Ishikawa (cell line): ENCODE measurements at regions not wholly inside any gene's neighbourhood (a gene's known extent, or its start where the extent isn't known, plus 50 kb on each side); places are given as distances from the start of the nearest gene placed in this dataset.

Source experiments
- CEBPB ChIP-seq: IDR thresholded peaks from 2 replicates; pipeline ENCODE4 v1.6.1; 2012
- CREB1 ChIP-seq: IDR thresholded peaks from 2 replicates; pipeline ENCODE4 v1.6.1; 2012; ENCODE audit warnings: low read depth
- EGR1 ChIP-seq: IDR thresholded peaks from 2 replicates; pipeline ENCODE4 v1.6.1; 2012
- EP300 ChIP-seq: IDR thresholded peaks from 2 replicates; pipeline ENCODE4 v1.6.1; 2012; ENCODE audit warnings: borderline replicate concordance
- FOXM1 ChIP-seq: IDR thresholded peaks from 2 replicates; pipeline ENCODE4 v1.6.1; 2012; ENCODE audit warnings: low read depth, borderline replicate concordance
- MAX ChIP-seq: IDR thresholded peaks from 2 replicates; pipeline ENCODE4 v1.6.1; 2012
- NFIC ChIP-seq: IDR thresholded peaks from 2 replicates; pipeline ENCODE4 v1.6.1; 2012
- RAD21 ChIP-seq: IDR thresholded peaks from 2 replicates; pipeline ENCODE4 v1.6.1; 2012; ENCODE audit warnings: low read depth
- REST ChIP-seq: IDR thresholded peaks from 2 replicates; pipeline ENCODE4 v1.6.1; 2012; ENCODE audit warnings: low read depth, mild to moderate bottlenecking
- TAF1 ChIP-seq: IDR thresholded peaks from 2 replicates; pipeline ENCODE4 v1.6.1; 2012; ENCODE audit warnings: low read depth, mild to moderate bottlenecking
- TCF12 ChIP-seq: IDR thresholded peaks from 2 replicates; pipeline ENCODE4 v1.6.1; 2012; ENCODE audit warnings: low read depth
- TEAD4 ChIP-seq: IDR thresholded peaks from 2 replicates; pipeline ENCODE4 v1.6.1; 2012
- USF1 ChIP-seq: IDR thresholded peaks from 2 replicates; pipeline ENCODE4 v1.6.1; 2012
- YY1 ChIP-seq: IDR thresholded peaks from 2 replicates; pipeline ENCODE4 v1.6.1; 2012; ENCODE audit warnings: low read depth
- ZBTB7A ChIP-seq: IDR thresholded peaks from 2 replicates; pipeline ENCODE4 v1.6.1; 2012; ENCODE audit warnings: low read depth

GRCh38 chr11:32028201-32028600 is 62.7 kb upstream of the RCN1 start:
- TF ChIP-seq EP300 (no peak), NFIC (no peak), TAF1 (no peak), ZBTB7A (no peak), CEBPB (no peak), MAX (no peak), USF1 (no peak), CREB1 (no peak), TCF12 (no peak), REST (no peak), TEAD4 (no peak), RAD21 (no peak)

- TF ChIP-seq RAD21 (no peak), REST (no peak), TCF12 (no peak), ZBTB7A (no peak), USF1 (no peak), TAF1 (no peak), CEBPB (no peak), TEAD4 (no peak), EP300 (no peak), FOXM1 (no peak), MAX (no peak), NFIC (no peak), YY1 (no peak), EGR1 (no peak), CREB1 (no peak)
Measured at GRCh38 chr11:32026766-32027165, 64.1 kb upstream of the RCN1 start.

GRCh38 chr11:32024948-32025347 is 65.9 kb upstream of the RCN1 start:
- TF ChIP-seq USF1 (no peak), ZBTB7A (no peak), FOXM1 (no peak), MAX (no peak), NFIC (no peak), TAF1 (no peak), REST (no peak), CREB1 (no peak), TEAD4 (no peak), YY1 (no peak), RAD21 (no peak)

- no peak for TF ChIP-seq YY1
- TF ChIP-seq EP300: no peak
- TF ChIP-seq TEAD4: no peak
- no peak for TF ChIP-seq CEBPB
- no peak for TF ChIP-seq REST
- no peak for TF ChIP-seq USF1
- TF ChIP-seq FOXM1: no peak
- TF ChIP-seq TCF12: no peak
- TF ChIP-seq ZBTB7A: no peak
- TF ChIP-seq NFIC: no peak
- TF ChIP-seq TAF1: no peak
- no peak for TF ChIP-seq RAD21
- TF ChIP-seq MAX: no peak
- no peak for TF ChIP-seq CREB1
- no peak for TF ChIP-seq EGR1
Measured at GRCh38 chr11:32023370-32024305, 67.2 kb upstream of the RCN1 start.
